ENCODE measurements at regions not wholly inside any gene's neighbourhood (a gene's known extent, or its start where the extent isn't known, plus 50 kb on each side); places are given as distances from the start of the nearest gene placed in this dataset.

DNA sequence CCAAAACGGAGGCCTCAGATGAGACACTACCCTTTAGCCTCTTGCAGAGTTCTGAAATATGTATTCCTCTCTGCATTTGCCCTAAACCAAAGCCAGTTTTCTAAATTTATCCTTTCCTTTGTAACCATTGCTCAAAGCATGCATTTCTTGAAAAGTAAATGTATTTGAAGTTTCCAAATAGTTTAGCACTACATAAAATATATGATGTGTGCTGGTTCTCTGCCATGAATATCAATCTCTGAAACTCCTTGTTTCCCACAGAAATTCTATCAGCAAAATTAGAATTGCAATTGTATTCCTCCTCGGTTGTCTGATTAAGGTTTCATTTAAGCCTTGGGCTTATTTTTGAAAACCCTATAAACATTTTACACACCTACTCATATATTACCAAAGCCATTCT lies 137.1 kb upstream of the SYT6 start:
- Histone ChIP-seq H3K27me3 (peaks cover 0 to 4% of the 10 kb centered on the region in 2 donors), H3K4me3 (no peak overlapping the region), H3K36me3 (no peaks in the 10 kb centered on the region), H3K9me3 (no peaks in the 10 kb centered on the region), H3K4me1 (no peaks in the 10 kb centered on the region), H3K27ac (no peak overlapping the region)
- TF ChIP-seq, protein P1, sequence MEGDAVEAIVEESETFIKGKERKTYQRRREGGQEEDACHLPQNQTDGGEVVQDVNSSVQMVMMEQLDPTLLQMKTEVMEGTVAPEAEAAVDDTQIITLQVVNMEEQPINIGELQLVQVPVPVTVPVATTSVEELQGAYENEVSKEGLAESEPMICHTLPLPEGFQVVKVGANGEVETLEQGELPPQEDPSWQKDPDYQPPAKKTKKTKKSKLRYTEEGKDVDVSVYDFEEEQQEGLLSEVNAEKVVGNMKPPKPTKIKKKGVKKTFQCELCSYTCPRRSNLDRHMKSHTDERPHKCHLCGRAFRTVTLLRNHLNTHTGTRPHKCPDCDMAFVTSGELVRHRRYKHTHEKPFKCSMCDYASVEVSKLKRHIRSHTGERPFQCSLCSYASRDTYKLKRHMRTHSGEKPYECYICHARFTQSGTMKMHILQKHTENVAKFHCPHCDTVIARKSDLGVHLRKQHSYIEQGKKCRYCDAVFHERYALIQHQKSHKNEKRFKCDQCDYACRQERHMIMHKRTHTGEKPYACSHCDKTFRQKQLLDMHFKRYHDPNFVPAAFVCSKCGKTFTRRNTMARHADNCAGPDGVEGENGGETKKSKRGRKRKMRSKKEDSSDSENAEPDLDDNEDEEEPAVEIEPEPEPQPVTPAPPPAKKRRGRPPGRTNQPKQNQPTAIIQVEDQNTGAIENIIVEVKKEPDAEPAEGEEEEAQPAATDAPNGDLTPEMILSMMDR (IDR thresholded peaks at IDR 0.05): no peak
- DNase-seq: no peak
- intact Hi-C loops (cut with DNase I; ENCODE audit: low total_unique reads): no loop called here

DNA sequence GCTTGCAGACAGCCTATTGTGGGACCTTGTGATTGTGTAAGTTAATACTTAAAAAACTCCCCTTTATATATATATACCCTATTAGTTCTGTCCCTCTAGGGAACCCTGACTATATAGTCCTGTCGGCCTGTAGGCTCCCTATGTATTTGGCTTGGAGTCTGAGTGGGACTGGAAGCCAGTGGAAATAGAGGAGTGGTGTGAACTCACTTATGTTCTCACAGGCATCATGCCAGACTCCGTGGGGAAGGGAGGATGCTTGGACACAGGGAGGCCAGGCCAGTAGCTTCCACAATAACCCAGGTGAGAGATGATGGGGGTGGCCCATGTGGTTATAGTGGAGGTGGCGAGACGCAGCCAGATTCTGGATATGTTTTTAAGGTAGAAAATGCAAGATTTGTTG lies 136.7 kb upstream of the SYT6 start:
- Histone ChIP-seq H3K27ac (no peak overlapping the region), H3K36me3 (no peaks in the 10 kb centered on the region), H3K4me1 (no peaks in the 10 kb centered on the region), H3K27me3 (peaks cover 0 to 4% of the 10 kb centered on the region in 2 donors), H3K9me3 (no peaks in the 10 kb centered on the region), H3K4me3 (no peak overlapping the region)
- intact Hi-C loops (cut with DNase I; ENCODE audit: low total_unique reads): no loop called here
- DNase-seq: no peak
- TF ChIP-seq, protein P1 (IDR thresholded peaks at IDR 0.05): no peak

DNA sequence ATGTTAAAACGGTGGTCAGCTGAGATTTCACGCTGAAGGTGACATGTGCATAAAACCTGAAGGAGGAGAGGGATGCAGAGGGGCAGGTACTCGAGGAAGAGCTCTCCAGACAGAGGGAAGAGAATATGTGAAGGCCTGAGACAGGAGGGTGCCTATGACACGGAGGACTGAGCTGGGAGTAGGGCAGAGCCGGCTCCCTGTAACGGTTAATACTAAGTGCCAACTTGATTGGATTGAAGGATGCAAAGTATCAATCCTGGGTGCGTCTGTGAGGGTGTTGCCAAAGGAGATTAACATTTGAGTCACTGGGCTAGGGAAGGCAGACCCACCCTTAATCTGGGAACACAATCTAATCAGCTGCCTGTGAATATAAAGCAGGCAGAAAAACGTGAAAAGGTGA lies 136.2 kb upstream of the SYT6 start:
- intact Hi-C loops (cut with DNase I; ENCODE audit: low total_unique reads): loop anchor here (10.0 kb wide), 1 partner anchor 455 kb away; no protein-coding TSS in a partner anchor
- peaks cover 0 to 4% of the 10 kb centered on the region in 2 donors for H3K27me3 ChIP-seq
- H3K36me3 ChIP-seq: no peaks in the 10 kb centered on the region
- no peak overlapping the region for H3K4me3 ChIP-seq
- no peaks in the 10 kb centered on the region for H3K9me3 ChIP-seq
- TF ChIP-seq, protein P1 (IDR thresholded peaks at IDR 0.05): no peak
- no peak for DNase-seq
- H3K27ac ChIP-seq: no peak overlapping the region
- H3K4me1 ChIP-seq: no peaks in the 10 kb centered on the region

DNA sequence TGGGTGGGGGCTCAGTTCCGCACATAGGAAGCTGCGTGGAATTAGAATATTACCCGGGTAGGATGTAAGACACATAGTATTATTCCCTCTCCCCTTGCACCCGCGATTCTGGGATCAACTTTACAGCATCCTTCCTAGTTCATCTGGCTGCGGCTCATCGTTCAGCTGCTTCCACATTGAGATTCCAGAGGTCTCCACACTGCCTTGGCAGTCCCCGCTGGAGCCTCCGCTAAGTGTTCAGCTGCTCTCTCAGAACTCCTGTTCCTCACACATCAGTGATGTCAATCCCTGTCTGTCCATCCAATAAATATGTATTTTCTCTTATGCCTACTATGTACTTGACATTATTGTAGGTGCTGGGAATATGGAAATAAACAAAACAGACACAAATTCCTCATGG lies 135.6 kb upstream of the SYT6 start:
- DNase-seq: no peak

DNA sequence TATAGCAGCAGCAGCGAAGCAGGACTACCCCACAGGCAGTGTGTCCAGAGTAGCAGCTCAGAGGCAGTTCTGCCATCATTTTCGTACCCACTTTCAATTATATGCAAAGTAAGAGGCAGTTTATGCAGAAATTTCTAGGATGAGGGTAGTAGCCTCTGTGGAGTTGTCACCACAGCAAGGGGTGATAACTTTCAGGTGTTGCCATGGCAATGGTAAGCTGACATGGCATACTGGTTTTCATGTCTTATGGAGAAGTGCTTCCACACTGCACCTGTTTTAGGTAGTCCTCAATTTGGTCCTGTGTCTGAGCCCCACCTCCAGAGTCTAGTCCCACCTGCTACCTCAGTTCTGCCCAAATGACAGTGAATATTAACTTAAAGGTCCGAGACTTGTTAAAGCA lies 133.3 kb upstream of the SYT6 start:
- DNase-seq: no peak
- intact Hi-C loops (cut with DNase I; ENCODE audit: low total_unique reads): loop anchor here (10.0 kb wide), 1 partner anchor 452 kb away; no protein-coding TSS in a partner anchor
- no peak overlapping the region for H3K4me3 ChIP-seq
- no peaks in the 10 kb centered on the region for H3K36me3 ChIP-seq
- no peaks in the 10 kb centered on the region for H3K9me3 ChIP-seq
- TF ChIP-seq, protein P1 (IDR thresholded peaks at IDR 0.05): no peak
- H3K4me1 ChIP-seq: no peaks in the 10 kb centered on the region
- H3K27ac ChIP-seq: no peak overlapping the region
- no peaks in the 10 kb centered on the region for H3K27me3 ChIP-seq

More for the DNA sequence above, 135.6 kb upstream of the SYT6 start:
- intact Hi-C loops (cut with DNase I; ENCODE audit: low total_unique reads): loop anchor here (10.0 kb wide), 1 partner anchor 455 kb away; no protein-coding TSS in a partner anchor
- H3K36me3 ChIP-seq: no peaks in the 10 kb centered on the region
- no peak overlapping the region for H3K27ac ChIP-seq
- H3K9me3 ChIP-seq: no peaks in the 10 kb centered on the region
- TF ChIP-seq, protein P1 (IDR thresholded peaks at IDR 0.05): no peak
- H3K27me3 ChIP-seq: peaks cover 0 to 4% of the 10 kb centered on the region in 2 donors
- H3K4me1 ChIP-seq: no peaks in the 10 kb centered on the region
- no peak overlapping the region for H3K4me3 ChIP-seq

DNA sequence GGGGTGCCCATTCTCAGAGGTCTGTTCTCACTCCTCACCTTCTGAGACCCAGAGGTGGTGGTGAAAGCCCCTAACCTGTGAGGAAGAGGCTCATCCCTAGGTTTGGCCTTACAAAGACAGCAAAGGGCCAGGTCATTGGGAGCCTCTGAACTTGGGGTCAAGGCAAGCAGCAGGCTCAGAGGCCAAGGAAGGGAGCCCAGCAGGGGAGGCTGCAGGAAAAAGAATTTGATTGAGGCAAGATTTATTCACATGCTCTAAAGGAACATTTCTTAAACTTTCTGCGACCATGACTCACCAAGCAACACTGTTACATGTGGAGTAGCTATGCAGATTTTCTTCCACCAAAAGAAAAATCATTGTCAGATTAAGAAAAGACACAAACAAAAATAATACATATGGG lies 132.5 kb upstream of the SYT6 start:
- Histone ChIP-seq H3K4me3 (no peak overlapping the region), H3K4me1 (no peaks in the 10 kb centered on the region), H3K27ac (no peak overlapping the region), H3K27me3 (no peaks in the 10 kb centered on the region), H3K9me3 (no peaks in the 10 kb centered on the region), H3K36me3 (no peaks in the 10 kb centered on the region)
- intact Hi-C loops (cut with DNase I; ENCODE audit: low total_unique reads): loop anchor here (10.0 kb wide), 1 partner anchor 451 kb away; no protein-coding TSS in a partner anchor
- DNase-seq: no peak
- TF ChIP-seq, protein P1 (IDR thresholded peaks at IDR 0.05): no peak
